Hepatocyte (in vitro differentiated cells): ENCODE measurements at regions not wholly inside any gene's neighbourhood (a gene's known extent, or its start where the extent isn't known, plus 50 kb on each side); places are given as distances from the start of the nearest gene placed in this dataset.

Source experiments
- EZH2 ChIP-seq: fragments of 200-600 bp; sonication (generic); IDR thresholded peaks from 2 replicates; pipeline ENCODE4 v1.6.1; 2016; ENCODE audit warnings: antibody characterized with exemption, mild to moderate bottlenecking, borderline replicate concordance
- EZH2phosphoT487 ChIP-seq: fragments of 200-600 bp; sonication (generic); IDR thresholded peaks from one replicate; pipeline ENCODE4 v1.6.1; 2018; ENCODE audit warnings: antibody characterized with exemption, mild to moderate bottlenecking, low read depth, moderate library complexity; ENCODE audit not compliant: unreplicated experiment, severe bottlenecking
- TF ChIP-seq, protein P1 (sequence below): fragments of 200-600 bp; sonication (generic); IDR thresholded peaks from 2 replicates; pipeline ENCODE4 v1.5.1; 2016; ENCODE audit warnings: antibody characterized with exemption, mild to moderate bottlenecking; ENCODE audit not compliant: poor library complexity

DNA sequence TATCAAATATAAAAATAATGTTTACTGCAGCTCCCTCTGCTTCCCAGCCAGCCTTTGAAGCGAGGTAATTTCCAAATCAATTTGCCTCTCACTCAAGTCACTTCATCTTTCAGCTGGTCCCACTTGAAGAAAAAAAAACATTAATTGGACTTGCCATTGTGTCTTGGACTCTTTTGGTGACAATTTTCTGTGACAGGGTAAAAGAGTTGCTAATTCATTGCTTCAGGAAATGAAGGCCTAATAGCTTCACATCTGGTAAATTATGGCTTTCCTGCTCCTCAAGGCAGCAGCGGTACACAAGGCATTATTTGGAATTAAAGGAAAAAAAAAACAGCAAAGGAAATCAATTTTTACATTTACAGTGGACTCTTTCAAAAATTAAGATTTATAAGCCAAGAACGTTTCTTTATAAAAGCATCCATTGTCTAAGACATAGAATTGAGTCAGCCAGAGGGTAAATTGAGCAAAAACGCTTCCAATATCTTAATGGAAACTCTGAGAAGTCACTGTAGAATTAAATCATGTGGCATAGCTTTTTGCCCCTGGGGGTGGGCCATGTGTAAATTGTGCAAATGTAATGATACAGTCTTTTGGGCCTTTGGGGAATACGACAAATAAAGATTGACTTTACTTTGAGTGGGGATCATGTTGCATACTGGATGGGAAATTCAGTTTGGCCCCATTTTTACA is 102.5 kb downstream of the LYPLAL1 start:
- no peak for TF ChIP-seq EZH2phosphoT487
- TF ChIP-seq, protein P1, sequence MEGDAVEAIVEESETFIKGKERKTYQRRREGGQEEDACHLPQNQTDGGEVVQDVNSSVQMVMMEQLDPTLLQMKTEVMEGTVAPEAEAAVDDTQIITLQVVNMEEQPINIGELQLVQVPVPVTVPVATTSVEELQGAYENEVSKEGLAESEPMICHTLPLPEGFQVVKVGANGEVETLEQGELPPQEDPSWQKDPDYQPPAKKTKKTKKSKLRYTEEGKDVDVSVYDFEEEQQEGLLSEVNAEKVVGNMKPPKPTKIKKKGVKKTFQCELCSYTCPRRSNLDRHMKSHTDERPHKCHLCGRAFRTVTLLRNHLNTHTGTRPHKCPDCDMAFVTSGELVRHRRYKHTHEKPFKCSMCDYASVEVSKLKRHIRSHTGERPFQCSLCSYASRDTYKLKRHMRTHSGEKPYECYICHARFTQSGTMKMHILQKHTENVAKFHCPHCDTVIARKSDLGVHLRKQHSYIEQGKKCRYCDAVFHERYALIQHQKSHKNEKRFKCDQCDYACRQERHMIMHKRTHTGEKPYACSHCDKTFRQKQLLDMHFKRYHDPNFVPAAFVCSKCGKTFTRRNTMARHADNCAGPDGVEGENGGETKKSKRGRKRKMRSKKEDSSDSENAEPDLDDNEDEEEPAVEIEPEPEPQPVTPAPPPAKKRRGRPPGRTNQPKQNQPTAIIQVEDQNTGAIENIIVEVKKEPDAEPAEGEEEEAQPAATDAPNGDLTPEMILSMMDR, result no peak
- no peak for TF ChIP-seq EZH2
